ENCODE measurements at regions not wholly inside any gene's neighbourhood (a gene's known extent, or its start where the extent isn't known, plus 50 kb on each side); places are given as distances from the start of the nearest gene placed in this dataset.

DNA sequence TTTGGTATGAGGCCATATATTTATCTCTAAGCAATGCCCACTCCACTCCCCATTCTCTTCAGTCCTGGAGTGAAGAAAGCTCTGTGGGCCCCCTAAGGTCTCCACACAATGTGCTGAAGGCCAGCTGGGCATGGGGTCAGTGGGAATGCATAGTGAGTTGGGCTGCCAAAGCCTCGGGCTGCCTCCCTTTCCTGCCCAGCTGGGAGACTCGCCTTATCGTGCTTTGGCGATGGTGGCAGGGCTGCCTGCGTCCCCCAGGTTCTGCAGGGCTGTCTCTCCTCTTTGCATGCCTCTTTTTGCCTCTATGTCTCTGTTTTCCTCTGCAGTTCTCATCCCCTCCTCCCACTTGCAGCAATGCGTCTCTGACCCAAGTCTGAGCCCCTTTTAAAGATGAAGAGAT lies 116.5 kb downstream of the CYLD start:
- H3F3A ChIP-seq (replicated peaks; ENCODE audit: insufficient read depth): peaks cover 5% of the 10 kb centered on the region
- no peak overlapping the region for H3K9ac ChIP-seq
- no peak overlapping the region for H3K4me2 ChIP-seq
- H3K4me1 ChIP-seq (ENCODE audit: control insufficient read depth in 1 of 2, insufficient read depth in 2 of 2, low read depth in 1 of 2, low read length in 1 of 2): peaks cover 0 to 15% of the 10 kb centered on the region in 2 experiments; a peak in 2 of 4 replicates
- no peak overlapping the region for H3K4me3 ChIP-seq (ENCODE audit: low read depth in 2 of 2, low read length in 1 of 2)
- no peaks in the 10 kb centered on the region for H3K9me3 ChIP-seq
- no peaks in the 10 kb centered on the region for H3K79me2 ChIP-seq (ENCODE audit: insufficient read depth)
- H3K36me3 ChIP-seq (replicated peaks in 1 of 2; ENCODE audit: control insufficient read depth in 1 of 2, insufficient read depth in 2 of 2, low read length in 1 of 2): no peaks in the 10 kb centered on the region
- H3K27ac ChIP-seq (ENCODE audit: low read depth in 2 of 2, low read length in 1 of 2): no peak overlapping the region
- no peaks in the 10 kb centered on the region for H3K27me3 ChIP-seq (ENCODE audit: insufficient read depth)
- ChIA-PET CTCF (interaction anchor here (1.0 kb wide), 1 partner anchor 905 kb away, joined by 3 read pairs; no protein-coding TSS in a partner anchor), POLR2A (no interaction called here)
- no peaks in the 10 kb centered on the region for H4K20me1 ChIP-seq (ENCODE audit: insufficient read depth)
- TF ChIP-seq JUND (IDR thresholded peaks at IDR 0.05) (no peak), TEAD4 (IDR thresholded peaks at IDR 0.05; ENCODE audit: borderline replicate concordance, insufficient read depth) (no peak), RXRA (IDR thresholded peaks at IDR 0.05; ENCODE audit: borderline replicate concordance, low read depth) (no peak), SMC3 (IDR thresholded peaks at IDR 0.05; ENCODE audit: low read depth, low read length) (no peak), FOSL2 (IDR thresholded peaks at IDR 0.05; ENCODE audit: borderline replicate concordance, low read depth) (no peak), ELF1 (IDR thresholded peaks at IDR 0.05) (no peak)
- DNase-seq: no peak
- no peaks in the 10 kb centered on the region for H3K9me2 ChIP-seq
- H2AFZ ChIP-seq (ENCODE audit: low read depth): no peak overlapping the region
- 67% methylated on average over 6 of the region's 6 CpGs for WGBS (ENCODE audit: low lambda C conversion rate)

GRCh38 chr16:50857881-50858280 lies 116.0 kb downstream of the CYLD start:
- TF ChIP-seq, protein P1, sequence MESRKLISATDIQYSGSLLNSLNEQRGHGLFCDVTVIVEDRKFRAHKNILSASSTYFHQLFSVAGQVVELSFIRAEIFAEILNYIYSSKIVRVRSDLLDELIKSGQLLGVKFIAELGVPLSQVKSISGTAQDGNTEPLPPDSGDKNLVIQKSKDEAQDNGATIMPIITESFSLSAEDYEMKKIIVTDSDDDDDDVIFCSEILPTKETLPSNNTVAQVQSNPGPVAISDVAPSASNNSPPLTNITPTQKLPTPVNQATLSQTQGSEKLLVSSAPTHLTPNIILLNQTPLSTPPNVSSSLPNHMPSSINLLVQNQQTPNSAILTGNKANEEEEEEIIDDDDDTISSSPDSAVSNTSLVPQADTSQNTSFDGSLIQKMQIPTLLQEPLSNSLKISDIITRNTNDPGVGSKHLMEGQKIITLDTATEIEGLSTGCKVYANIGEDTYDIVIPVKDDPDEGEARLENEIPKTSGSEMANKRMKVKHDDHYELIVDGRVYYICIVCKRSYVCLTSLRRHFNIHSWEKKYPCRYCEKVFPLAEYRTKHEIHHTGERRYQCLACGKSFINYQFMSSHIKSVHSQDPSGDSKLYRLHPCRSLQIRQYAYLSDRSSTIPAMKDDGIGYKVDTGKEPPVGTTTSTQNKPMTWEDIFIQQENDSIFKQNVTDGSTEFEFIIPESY (IDR thresholded peaks at IDR 0.05; ENCODE audit: borderline replicate concordance, low read depth): no peak
- no peak for TF ChIP-seq TEAD4 (IDR thresholded peaks at IDR 0.05; ENCODE audit: borderline replicate concordance, insufficient read depth)
- no peak for TF ChIP-seq FOXJ3 (CRISPR knock-in tag; IDR thresholded peaks at IDR 0.05)
- no peak overlapping the region for H3K4me2 ChIP-seq
- H3K4me3 ChIP-seq (ENCODE audit: low read depth in 2 of 2, low read length in 1 of 2): no peak overlapping the region
- no peaks in the 10 kb centered on the region for H3K9me3 ChIP-seq
- ChIA-PET CTCF (interaction anchor here (1.0 to 1.2 kb wide), 2 partner anchors 8 to 906 kb away, joined by 3 read pairs; no protein-coding TSS in a partner anchor), POLR2A (no interaction called here)
- 52% methylated on average over 5 of the region's 5 CpGs for WGBS (ENCODE audit: low lambda C conversion rate)
- no peak overlapping the region for H3K27ac ChIP-seq (ENCODE audit: low read depth in 2 of 2, low read length in 1 of 2)
- no peaks in the 10 kb centered on the region for H3K27me3 ChIP-seq (ENCODE audit: insufficient read depth)
- H3K9ac ChIP-seq: no peak overlapping the region
- H3K4me1 ChIP-seq (ENCODE audit: control insufficient read depth in 1 of 2, insufficient read depth in 2 of 2, low read depth in 1 of 2, low read length in 1 of 2): peaks cover 0 to 15% of the 10 kb centered on the region in 2 experiments; a peak in 2 of 4 replicates
- no peaks in the 10 kb centered on the region for H4K20me1 ChIP-seq (ENCODE audit: insufficient read depth)
- H3K9me2 ChIP-seq: no peaks in the 10 kb centered on the region
- H2AFZ ChIP-seq (ENCODE audit: low read depth): no peak overlapping the region
- no peaks in the 10 kb centered on the region for H3K36me3 ChIP-seq (replicated peaks in 1 of 2; ENCODE audit: control insufficient read depth in 1 of 2, insufficient read depth in 2 of 2, low read length in 1 of 2)
- DNase-seq: no peak
- no peaks in the 10 kb centered on the region for H3K79me2 ChIP-seq (ENCODE audit: insufficient read depth)
- peaks cover 5% of the 10 kb centered on the region for H3F3A ChIP-seq (replicated peaks; ENCODE audit: insufficient read depth)

DNA sequence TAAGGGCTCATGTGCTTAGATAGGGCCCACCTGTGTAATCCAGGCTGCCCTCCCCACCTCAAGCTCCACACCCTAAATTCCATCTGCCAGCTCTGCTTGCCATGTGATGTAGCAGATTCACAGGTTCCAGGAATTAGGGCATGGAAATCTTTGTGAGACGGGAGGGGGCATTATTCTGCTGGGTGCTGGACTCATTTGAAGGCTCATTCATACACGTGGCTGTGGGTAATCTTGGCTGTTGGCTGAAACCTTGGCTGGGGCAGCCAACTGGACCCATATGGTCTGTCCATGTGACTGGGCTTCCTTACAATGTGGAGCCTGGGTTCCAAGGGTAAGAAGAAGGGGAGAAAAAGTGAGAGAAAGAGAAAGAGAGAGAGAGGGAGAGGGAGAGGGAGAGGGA lies 115.1 kb downstream of the CYLD start:
- WGBS (ENCODE audit: low lambda C conversion rate): 3% methylated on average over 2 of the region's 2 CpGs
- no peak overlapping the region for H3K4me3 ChIP-seq (ENCODE audit: low read depth in 2 of 2, low read length in 1 of 2)
- H3K9me2 ChIP-seq: no peaks in the 10 kb centered on the region
- no peak for DNase-seq
- H3K27me3 ChIP-seq (ENCODE audit: insufficient read depth): no peaks in the 10 kb centered on the region
- no peak overlapping the region for H3K9ac ChIP-seq
- ChIA-PET POLR2A (no interaction called here), CTCF (interaction anchor here (1.2 kb wide), 1 partner anchor 9 kb away, joined by 3 read pairs; no protein-coding TSS in a partner anchor)
- no peaks in the 10 kb centered on the region for H3K36me3 ChIP-seq (replicated peaks in 1 of 2; ENCODE audit: control insufficient read depth in 1 of 2, insufficient read depth in 2 of 2, low read length in 1 of 2)
- no peaks in the 10 kb centered on the region for H3K9me3 ChIP-seq
- H3K4me2 ChIP-seq: no peak overlapping the region
- H2AFZ ChIP-seq (ENCODE audit: low read depth): no peak overlapping the region
- no peak overlapping the region for H3K27ac ChIP-seq (ENCODE audit: low read depth in 2 of 2, low read length in 1 of 2)
- H3K79me2 ChIP-seq (ENCODE audit: insufficient read depth): no peaks in the 10 kb centered on the region
- peaks cover 0 to 7% of the 10 kb centered on the region in 2 experiments; a peak in 1 of 4 replicates for H3K4me1 ChIP-seq (ENCODE audit: control insufficient read depth in 1 of 2, insufficient read depth in 2 of 2, low read depth in 1 of 2, low read length in 1 of 2)
- no peaks in the 10 kb centered on the region for H3F3A ChIP-seq (replicated peaks; ENCODE audit: insufficient read depth)
- no peaks in the 10 kb centered on the region for H4K20me1 ChIP-seq (ENCODE audit: insufficient read depth)
- TF ChIP-seq EZH2phosphoT487 (IDR thresholded peaks at IDR 0.05; ENCODE audit: borderline replicate concordance, low read depth): no peak
- TF ChIP-seq MEF2A (IDR thresholded peaks at IDR 0.05; ENCODE audit: borderline replicate concordance, low read depth): no peak
- TF ChIP-seq, protein P2, sequence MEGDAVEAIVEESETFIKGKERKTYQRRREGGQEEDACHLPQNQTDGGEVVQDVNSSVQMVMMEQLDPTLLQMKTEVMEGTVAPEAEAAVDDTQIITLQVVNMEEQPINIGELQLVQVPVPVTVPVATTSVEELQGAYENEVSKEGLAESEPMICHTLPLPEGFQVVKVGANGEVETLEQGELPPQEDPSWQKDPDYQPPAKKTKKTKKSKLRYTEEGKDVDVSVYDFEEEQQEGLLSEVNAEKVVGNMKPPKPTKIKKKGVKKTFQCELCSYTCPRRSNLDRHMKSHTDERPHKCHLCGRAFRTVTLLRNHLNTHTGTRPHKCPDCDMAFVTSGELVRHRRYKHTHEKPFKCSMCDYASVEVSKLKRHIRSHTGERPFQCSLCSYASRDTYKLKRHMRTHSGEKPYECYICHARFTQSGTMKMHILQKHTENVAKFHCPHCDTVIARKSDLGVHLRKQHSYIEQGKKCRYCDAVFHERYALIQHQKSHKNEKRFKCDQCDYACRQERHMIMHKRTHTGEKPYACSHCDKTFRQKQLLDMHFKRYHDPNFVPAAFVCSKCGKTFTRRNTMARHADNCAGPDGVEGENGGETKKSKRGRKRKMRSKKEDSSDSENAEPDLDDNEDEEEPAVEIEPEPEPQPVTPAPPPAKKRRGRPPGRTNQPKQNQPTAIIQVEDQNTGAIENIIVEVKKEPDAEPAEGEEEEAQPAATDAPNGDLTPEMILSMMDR (IDR thresholded peaks at IDR 0.05): no peak
- TF ChIP-seq SMC3 (IDR thresholded peaks at IDR 0.05; ENCODE audit: low read depth, low read length): no peak
- TF ChIP-seq SIN3A (IDR thresholded peaks at IDR 0.05; ENCODE audit: borderline replicate concordance, low read depth, low read length): no peak
- TF ChIP-seq FOXM1 (IDR thresholded peaks at IDR 0.05; ENCODE audit: low read depth): no peak
- TF ChIP-seq POLR2AphosphoS5 (IDR thresholded peaks at IDR 0.05; ENCODE audit: low read depth, low read length): no peak
- no peak for TF ChIP-seq FOXJ3 (CRISPR knock-in tag; IDR thresholded peaks at IDR 0.05)
- TF ChIP-seq ELF1 (IDR thresholded peaks at IDR 0.05): no peak

Data from SK-N-SH (cell line).